ENCODE measurements at regions not wholly inside any gene's neighbourhood (a gene's known extent, or its start where the extent isn't known, plus 50 kb on each side); places are given as distances from the start of the nearest gene placed in this dataset.
"Not testable (repeated sequence)": the region's sequence is repeated elsewhere in the genome, so short reads cannot be mapped to it uniquely, and the experiment has no call there.

DNA sequence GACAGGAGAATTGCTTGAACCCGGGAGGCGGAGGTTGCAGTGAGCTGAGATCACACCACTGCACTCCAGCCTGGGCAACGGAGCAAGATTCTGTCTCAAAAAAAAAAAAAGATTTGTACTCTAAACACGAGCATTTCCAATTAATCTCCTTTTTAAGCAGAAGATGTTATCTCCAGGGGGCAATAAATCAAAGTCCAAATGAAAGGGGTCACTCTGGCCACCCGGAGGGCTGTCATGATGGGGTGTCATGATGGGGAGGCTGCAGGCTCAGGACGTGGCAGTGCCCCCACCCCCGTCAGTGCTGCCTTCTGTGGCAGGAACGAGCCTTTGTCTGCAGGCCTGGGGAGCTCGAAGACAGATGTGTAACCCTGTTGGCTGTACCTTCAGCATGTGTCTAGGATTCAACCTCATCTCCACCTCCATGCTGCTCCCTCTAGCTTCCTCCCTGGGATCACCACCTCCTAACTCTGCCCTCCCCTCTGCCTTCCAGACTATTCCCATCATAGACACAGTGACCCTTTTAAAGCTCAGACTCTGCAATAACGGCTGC is 76.9 kb upstream of the YWHAQ start:
- intact Hi-C loops (cut with micrococcal nuclease) = no loop called here

DNA sequence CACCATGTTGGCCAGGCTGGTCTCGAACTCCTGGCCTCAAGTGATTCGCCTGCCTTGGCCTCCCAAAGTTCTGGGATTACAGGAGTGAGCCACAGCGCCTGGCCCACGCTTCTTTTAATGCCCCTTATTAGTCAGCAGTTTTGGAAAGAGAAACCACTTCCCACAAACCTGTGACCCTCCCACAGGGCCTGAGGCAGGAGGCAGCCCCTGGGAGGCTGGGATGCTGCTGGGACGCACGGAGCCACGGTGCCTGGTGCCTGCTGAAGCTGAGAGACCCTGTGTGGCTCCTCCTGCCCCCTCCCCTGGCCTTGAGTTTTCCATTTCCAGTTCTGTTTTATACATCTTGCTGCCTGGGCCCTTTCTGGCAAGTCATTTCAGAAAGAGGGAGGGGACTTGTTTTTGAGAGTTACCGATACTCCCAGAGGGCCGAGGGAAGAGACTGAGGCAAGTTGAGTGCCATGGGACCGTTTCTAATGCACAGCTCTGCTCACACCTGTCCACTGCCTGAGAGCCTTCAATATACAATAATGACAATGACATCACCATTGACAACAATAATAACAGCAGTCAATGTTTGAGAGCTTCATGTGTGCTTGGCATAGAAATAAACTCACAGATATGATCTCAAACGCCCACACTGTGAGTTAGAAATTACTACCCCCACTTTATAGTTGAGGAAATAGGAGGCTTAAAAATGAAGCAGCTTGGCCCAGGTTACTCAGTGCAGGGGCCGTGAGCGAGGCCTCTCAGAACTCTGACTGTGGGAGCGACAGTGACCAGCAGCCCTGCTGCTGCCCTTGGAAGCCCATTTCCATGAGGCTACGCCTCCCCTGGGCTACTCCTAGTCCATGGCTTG is 78.1 kb upstream of the YWHAQ start:
- intact Hi-C loops (cut with micrococcal nuclease) = no loop called here

DNA sequence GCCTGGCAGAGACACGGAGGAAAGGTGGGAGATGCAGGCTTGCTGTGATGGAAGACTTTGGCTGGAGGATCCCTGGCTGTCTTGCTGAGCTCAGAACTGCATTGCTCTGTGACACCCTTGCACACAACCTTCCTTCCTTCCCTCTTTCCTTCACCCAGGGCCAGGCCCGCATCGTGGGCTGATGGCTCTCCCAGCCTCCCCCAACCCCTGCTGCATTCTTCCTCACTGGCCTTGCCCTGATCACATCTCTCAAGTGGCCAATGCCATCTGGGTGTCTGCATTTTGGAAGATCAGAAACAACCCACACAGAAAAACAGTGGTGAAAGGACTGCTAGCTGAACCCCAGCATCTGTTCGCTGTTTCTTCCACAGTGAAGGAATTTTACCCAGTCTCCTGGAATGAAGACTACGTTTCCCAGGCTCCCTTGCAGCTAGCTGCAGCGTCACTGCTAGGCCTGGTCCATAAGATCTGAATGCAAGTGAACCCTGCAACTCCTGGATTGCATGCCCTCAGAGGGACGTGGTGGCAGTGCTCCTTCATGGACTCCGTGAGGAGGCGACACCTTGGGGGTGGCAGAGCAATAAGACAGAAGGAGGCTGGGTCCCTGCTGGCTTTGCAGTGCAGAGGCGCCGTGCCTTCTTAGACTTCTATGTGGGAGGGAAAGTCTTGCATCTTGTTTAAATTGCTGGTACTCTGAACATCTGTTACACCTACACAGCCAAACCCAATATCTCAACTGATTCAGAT is 78.9 kb upstream of the YWHAQ start:
- intact Hi-C loops (cut with micrococcal nuclease) = loop anchor here (5.0 kb wide), 1 partner anchor 43 kb away; no protein-coding TSS in a partner anchor

DNA sequence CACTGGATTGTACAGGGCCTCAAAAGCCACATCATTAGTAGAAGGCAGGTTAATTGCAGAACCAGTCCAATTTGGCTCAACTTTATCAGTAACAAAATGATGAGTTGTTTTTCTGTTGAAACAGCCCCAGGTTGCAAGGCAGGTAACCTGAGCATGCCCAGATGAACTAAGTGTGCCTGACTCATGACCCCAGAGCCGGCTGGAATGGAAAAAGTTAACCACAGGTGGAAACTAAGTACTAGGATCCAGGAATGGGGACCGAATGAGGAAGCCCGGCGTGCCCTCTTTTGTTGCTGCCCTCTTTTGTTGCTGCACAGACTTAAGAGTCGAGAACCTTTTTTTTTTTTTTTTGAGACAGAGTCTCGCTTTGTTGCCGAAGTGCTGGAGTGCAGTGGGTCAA is 79.5 kb upstream of the YWHAQ start:
- intact Hi-C loops (cut with micrococcal nuclease) = loop anchor here (5.0 kb wide), 1 partner anchor 42 kb away; no protein-coding TSS in a partner anchor

DNA sequence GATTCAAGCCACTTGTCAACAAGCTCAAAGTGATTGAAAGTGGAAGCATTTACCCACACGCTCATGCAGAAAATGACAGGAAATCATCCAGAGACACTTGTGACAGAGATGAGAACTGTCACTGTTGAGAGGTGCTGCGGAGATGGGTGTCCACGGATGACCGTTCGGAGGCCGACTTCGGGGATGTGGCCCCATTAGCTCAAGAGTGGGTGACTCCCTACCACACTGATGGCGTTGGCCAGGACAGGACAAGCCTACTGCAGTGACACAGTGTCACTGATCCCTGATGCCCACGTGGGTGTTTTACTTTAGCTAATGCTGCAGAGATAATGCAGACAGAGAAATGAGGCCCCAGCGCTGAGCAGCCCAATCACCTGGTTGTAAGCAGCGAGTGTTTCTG is 81.5 kb upstream of the YWHAQ start:
- intact Hi-C loops (cut with micrococcal nuclease) = loop anchor here (5.0 kb wide), 1 partner anchor 40 kb away; no protein-coding TSS in a partner anchor

DNA sequence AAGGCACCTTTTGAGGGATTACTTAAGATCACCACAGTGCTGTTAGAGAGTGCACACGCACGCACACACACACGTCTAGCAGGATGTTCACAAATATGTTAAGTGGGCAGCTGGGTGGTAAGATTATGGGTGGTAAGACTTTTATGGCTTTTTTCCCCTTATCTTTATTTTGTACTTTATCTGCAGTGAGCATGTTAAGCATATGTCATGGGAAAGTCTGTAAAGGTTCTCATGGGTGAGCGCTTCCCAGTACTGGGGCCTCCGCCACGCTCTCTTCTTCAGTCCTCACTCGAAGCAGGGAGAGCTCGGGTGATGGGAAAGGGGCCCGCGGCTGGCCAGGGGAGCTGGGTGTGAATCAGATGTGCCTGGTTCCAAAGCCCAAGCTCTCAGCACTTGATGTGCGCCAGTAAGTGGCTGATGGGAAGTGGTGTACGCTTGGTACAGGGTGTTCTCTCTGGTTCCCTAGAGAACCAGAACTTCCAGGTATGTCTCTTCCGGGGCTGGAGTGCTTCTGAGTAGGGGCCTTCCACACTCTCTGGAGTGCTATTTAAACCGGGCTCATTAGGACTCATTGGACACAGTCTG is 83.9 kb upstream of the YWHAQ start:
- intact Hi-C loops (cut with micrococcal nuclease) = loop anchor here (5.0 kb wide), 1 partner anchor 38 kb away; no protein-coding TSS in a partner anchor

DNA sequence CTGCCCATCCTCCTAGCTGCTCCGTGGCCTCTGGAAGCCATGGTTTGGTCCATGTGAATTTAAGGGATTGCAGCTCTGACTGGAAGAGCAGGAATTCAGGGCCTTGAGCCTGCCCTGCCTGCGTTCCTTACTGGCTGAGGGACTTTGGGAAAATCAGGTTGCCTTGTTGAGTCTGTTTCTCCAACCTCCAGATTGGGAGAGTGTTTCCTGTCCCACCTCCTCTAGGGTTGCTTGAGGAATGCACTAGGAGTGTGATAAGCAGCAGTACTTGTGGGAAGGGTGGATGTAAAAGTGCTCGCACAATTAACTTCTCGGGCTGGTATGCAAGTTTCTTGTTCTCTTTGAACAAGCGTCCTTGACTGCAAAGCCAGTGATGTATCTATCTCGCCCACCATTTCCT is 84.4 kb upstream of the YWHAQ start:
- intact Hi-C loops (cut with micrococcal nuclease) = no loop called here

DNA sequence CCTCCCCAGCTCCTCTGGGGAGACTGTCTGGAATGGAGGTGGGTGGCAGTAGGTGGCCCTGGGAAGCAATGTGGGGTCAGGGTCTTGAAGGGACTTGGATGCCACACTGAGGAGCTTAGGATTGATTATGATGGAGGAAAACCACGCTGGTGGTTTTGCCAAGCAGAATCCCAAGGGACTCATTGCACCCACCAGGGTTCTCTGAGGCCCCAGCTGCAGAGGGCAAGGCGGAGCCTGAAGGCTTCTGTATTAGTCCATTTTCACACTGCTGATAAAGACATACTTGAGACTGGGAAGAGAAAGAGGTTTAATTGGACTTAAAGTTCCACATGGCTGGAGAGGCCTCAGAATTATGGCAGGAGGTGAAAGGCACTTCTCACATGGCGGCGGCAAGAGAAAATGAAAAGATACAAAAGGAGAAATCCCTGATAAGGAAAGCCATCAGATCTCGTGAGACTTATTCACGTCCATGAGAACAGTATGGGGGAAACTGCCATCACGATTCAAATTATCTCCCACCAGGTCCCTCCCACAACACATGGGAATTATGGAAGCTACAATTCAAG is 87.2 kb upstream of the YWHAQ start:
- intact Hi-C loops (cut with micrococcal nuclease) = no loop called here

DNA sequence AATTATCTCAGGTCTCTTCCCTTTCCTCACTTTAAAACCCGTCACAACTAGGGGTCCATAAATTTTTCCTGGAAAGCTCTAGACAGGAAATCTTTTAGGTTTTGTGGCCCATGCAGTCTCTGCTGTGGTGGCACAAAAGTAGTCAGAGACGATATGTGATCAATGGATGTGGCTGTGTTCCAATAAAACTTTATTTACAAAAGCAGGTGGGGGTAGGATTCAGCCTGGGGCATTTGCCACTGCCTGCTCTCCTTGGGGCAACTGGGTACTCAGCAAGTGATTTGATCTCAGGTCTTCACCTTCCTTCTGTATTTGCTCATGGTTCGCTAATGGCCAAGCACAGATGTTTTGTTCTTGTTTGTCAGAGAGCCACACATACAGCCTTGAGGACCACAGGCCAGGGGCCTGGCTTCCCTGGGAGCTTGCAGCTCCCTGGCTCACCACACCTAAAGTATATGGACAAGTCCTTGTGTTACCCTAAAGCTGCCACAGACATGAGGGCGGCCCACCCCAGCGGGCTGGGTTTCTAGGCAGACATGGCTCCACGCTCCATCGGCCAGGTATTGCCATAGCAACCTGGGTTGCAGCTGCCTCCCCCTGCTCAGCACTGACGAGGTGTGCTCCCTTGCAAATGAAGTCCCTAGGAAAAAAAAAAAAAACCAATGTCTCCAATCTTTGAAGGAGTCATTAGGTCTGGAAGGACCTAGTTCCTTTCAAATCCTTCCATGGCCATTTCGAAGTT is 89.7 kb upstream of the YWHAQ start:
- intact Hi-C loops (cut with micrococcal nuclease) = no loop called here

DNA sequence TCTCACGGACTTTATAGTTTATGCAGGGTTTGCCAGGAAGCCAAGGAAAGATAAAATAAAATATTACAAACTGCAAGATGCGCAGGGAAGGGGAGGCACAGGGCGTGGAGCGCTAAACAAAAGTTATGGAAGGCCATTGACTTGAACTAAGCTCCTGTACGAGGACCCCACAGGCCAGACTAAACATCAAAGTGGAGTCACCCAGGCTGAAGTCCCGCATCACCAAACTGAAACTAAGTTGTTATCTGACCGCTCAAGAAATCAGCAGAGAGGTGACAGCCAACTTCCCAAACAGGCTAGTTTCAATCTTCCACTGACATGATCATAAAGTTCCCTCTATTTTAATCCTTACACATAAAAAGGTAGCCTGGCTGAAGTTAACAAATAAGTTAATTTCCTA is 90.5 kb upstream of the YWHAQ start:
- intact Hi-C loops (cut with micrococcal nuclease) = no loop called here

DNA sequence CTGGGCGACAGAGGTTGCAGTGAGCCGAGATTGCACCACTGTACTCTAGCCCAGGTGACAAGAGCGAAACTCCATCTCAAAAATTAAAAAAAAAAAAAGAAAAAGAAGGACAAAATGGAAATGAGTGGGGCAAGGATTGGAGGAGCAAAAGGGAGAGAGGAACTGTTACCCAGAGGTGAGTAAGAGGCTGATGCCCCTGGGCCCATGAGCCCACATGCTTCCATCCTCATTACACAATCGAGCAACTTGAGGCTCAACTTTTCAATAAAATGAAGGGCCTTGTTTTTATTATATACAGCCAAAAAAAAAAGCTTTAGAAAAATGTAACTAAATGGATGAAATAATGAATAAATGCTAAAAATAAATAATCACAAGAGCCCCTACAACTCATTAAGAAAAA is 91.7 kb upstream of the YWHAQ start:
- intact Hi-C loops (cut with micrococcal nuclease) = no loop called here

DNA sequence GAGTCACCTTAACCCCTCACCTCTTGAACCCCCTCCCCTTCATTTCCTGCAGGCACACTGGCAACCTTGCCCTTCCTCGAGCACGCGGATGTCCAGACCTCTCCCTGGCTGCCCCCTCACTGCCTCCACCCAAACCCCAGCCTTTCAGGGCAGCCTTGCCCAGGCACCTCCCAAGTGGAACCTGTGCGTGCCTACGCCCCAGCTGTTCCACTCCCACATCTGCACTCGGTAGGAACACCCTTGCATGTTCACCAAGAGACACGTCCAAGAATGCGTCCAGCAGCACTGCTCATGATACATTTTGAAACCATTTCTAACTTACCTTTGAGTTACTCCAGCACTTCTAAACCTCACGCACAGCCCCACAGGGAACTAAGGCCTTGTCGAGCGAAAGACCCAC is 93.8 kb upstream of the YWHAQ start:
- intact Hi-C loops (cut with micrococcal nuclease) = no loop called here

DNA sequence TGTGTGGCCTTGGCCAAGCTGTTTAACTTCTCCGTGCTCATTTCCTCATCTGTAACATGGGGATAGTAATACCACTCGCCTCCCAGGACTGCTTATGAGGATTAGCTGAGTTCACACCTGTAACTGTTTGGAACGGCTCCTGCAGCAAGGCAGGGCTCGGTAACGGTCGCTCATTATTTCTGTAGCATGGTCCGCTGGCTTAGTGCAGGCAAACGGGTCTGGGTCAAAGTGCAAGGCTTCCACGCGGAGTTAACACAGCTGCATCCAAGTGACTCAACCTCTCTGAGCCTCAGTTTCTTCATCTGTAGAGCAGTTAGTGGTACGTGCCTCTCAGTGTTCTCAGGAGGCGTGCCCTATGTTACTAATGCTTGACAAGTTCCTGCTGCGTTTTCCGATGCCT is 94.3 kb upstream of the YWHAQ start:
- intact Hi-C loops (cut with micrococcal nuclease) = no loop called here

DNA sequence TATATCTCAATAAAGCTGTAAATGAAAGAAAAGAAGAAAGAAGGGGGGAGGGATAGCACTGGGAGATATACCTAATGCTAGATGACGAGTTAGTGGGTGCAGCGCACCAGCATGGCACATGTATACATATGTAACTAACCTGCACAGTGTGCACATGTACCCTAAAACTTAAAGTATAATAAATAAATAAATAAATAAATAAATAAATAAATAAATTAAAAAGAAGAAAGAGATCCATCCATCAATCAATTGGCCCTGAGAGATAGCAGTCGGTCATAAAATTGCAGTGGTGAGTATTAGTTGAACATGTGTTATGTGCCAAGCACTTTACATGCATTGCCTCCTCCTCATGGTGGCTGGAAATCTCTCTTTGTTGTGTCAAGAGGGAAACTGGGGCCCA is 95.2 kb upstream of the YWHAQ start:
- intact Hi-C loops (cut with micrococcal nuclease) = not testable (repeated sequence)

DNA sequence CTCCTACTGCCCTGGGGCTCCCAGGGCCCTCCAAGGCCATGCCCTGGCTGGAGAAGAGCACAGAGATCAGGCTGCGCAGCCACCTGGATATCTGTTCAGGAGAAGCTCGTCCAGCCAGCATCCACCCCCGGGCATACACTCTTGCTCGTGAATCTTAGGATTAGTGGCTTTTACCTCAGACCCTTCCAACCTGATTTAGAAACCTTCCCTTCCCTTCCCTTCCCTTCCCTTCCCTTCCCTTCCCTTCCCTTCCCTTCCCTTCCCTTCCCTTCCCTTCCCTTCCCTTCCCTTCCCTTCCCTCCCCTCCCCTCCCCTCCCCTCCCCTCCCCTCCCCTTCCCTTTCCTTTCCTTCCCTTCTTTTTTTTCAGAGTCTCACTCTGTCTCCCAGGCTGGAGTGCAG is 99.7 kb upstream of the YWHAQ start:
- intact Hi-C loops (cut with micrococcal nuclease) = not testable (repeated sequence)

DNA sequence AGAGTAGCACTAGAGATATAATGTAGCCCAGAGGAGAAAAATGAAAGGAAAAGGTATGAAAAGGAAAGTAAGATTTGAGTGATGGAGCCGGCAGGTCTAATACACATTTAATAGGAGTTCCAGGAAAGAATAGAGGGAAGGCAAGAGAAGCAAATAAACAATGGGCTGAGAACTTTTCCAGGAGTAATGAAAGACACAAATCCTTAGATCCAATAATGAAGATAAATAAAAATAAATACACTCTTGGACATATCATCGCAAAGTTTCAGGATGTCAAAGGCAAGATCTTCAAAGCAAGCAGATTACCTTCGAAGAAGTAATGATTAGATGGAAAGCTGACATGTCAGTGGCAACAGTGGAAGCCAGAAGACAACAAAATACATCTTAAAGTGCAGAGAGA is 102.0 kb upstream of the YWHAQ start:
- intact Hi-C loops (cut with micrococcal nuclease) = no loop called here

DNA sequence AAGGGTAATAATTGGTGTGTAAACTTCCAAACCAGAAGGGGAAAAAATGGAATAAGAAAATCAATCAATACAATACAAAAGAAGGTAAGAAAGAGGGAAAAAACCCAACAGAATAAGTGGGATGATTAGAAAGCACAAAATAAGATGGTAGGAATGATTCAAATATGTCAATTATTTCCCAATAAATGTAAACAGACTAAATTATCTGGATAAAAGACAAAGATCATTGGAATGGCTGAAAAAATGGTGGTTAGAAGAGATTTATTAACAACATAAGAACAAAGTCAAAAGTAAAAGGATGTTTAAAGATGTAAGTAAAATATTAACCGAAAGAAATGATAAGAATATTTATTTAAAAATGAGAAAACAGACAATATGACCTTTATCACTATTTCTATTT is 103.5 kb upstream of the YWHAQ start:
- intact Hi-C loops (cut with micrococcal nuclease) = no loop called here

DNA sequence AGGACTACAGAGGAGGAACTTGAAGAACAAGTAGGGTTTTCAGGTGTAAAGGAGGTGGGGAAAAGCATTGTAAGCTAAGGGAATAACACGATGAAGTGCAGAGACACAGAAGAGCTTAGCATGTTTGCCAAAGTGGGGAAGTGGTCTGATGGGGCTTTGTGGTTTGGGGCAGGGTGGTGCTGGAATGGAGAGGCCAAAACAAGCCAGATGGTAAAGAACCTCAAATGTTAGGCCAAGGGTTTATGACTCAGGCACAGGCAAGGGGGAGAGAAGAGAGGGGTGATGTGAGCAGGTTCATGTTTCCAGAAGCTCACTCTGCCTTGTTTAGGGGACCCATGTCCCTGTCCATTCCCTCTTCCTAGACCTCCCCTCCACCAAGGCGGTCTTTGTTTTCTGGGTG is 104.5 kb upstream of the YWHAQ start:
- intact Hi-C loops (cut with micrococcal nuclease) = loop anchor here (5.0 kb wide), 1 partner anchor 118 kb away; no protein-coding TSS in a partner anchor

DNA sequence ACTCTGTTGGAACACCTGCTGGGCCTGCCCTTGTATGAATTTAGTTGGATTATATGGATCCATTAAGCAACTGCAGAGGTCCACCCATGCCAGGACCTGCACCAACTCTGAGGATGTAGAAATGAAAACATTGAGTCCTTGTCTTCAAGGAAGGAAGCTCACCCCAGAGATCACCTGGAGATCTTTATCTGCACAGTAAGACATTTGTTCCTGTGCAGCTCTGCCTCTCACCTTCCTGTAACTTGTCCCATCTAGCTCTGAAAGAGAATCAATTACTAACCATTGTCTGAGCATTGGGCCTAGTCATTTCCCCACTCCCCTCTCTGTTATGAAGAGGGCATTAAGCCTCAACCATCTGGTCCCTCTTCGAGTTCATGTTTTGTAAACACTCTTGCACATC is 105.2 kb upstream of the YWHAQ start:
- intact Hi-C loops (cut with micrococcal nuclease) = loop anchor here (5.0 kb wide), 1 partner anchor 119 kb away; no protein-coding TSS in a partner anchor

DNA sequence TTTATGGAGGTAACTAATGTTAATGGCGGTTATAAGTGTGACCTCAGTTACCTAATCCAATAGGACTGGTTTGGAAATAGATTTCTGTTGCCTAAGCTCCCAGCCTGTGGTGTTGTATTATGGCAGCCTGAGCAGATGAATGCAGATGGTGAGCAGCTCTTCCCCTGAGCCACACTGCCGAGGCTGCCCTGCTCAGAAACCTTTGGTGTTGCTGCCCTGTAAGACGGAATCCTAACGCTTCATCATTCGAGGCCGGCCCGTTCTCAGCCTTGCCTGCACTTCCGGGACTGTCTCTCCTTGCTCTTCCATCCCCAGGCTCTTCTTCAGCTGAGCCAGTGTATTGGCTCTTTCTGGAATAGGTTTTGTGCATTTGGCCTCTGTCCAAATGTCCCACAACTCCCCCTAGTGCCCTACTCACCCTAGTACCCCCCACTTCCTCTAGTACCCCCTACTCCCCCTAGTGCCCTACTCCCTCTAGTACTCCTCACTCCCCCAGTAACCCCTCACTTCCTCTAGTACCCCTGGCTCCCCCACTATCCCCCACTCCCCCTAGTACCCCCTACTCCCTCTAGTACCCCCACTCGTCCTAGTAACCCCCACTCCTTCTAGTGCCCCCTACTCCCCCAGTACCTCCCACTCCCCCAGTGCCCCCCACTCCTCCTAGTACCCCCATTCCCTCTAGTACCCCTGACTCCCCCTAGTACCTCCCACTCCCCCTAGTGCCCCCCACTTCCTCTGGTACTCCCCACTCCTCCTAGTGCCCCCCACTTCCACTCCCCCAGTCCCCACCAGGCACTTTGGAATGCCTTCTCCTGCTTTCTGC is 106.0 kb upstream of the TAF1B start:
- intact Hi-C loops (cut with micrococcal nuclease) = loop anchor here (5.0 kb wide), 1 partner anchor 120 kb away; no protein-coding TSS in a partner anchor

Measured in T-helper 2 cell treated with Interferon-gamma antibody and Interleukin-4, amounts not matched to agents 100 ng/mL and 5 ng/mL, for 36 hours (primary cell).